ENCODE measurements at regions not wholly inside any gene's neighbourhood (a gene's known extent, or its start where the extent isn't known, plus 50 kb on each side); places are given as distances from the start of the nearest gene placed in this dataset.
A peak's percentile ranks its signal among the peaks of the same experiment; 100 is the strongest.

DNA sequence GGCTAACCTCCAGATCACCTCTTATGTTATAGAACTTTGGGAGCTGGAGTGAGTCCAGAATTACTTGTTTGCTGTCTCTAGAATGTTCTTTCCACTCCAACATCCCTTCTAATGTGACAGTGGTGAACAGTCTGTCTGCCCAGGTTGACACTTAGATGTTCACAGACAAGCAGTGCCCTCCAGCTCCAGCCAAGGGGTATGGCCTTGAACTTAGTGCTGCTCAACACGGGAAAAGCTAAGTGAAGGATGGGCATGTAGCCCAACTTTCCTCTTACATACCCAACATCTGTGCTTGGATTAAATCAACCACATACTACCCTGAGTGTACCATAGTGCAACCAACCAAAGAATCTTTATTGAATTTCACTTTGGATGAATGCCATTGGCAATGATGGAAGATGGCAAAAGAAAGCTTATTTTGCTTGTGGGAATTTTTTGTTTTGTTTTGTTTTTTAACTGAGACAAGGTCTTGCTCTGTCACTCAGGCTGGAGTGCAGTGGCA is 201.2 kb downstream of the NXNL2 start:
- no peak for DNase-seq (ENCODE audit: extremely low read depth, low read depth)
- TF ChIP-seq, protein P1, sequence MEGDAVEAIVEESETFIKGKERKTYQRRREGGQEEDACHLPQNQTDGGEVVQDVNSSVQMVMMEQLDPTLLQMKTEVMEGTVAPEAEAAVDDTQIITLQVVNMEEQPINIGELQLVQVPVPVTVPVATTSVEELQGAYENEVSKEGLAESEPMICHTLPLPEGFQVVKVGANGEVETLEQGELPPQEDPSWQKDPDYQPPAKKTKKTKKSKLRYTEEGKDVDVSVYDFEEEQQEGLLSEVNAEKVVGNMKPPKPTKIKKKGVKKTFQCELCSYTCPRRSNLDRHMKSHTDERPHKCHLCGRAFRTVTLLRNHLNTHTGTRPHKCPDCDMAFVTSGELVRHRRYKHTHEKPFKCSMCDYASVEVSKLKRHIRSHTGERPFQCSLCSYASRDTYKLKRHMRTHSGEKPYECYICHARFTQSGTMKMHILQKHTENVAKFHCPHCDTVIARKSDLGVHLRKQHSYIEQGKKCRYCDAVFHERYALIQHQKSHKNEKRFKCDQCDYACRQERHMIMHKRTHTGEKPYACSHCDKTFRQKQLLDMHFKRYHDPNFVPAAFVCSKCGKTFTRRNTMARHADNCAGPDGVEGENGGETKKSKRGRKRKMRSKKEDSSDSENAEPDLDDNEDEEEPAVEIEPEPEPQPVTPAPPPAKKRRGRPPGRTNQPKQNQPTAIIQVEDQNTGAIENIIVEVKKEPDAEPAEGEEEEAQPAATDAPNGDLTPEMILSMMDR (IDR thresholded peaks at IDR 0.05; ENCODE audit: low read depth, low read length) = no peak

DNA sequence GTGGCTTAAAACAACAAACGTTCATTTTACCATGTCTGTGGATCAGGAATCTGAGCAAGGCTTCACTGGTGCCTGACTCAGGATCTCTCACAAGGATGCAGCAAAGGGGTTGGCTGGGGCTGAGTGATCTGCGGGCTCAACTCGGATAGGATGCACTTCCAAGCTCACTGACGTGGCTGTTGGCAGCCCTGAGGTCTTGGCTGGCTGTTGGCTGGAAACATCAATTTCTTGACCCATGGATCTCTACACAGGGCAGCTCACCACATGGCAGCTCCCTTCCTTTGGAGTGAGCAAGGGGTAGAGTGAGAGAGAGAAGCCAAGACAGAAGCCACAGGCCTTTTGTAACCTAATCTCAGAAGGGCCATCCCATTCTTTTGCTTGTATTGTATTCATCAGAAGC is 202.1 kb downstream of the NXNL2 start:
- TF ChIP-seq, protein P1 (IDR thresholded peaks at IDR 0.05; ENCODE audit: low read depth, low read length) = no peak
- DNase-seq (ENCODE audit: extremely low read depth, low read depth) = peak; percentile 19

DNA sequence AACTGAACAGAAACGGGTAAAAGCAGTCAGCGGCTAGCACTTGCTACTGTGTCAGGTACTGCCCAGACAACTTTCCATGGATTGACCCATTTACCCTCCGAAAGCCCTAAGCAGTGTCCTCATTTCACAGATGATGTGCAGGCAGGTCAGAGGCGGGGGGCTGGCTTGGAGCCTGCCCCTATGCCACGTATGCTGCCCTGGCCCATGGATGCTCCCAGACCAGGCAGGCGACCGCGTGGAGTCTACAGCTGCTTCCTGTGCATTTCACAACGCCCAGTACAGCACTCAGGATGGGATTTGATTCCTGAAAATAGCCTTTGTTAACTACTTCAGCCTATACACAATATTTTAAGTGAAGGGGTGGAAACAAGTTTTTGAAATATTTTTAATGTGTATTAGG is 202.9 kb downstream of the NXNL2 start:
- no peak for DNase-seq (ENCODE audit: extremely low read depth, low read depth)
- TF ChIP-seq, protein P1 (IDR thresholded peaks at IDR 0.05; ENCODE audit: low read depth, low read length) = no peak

DNA sequence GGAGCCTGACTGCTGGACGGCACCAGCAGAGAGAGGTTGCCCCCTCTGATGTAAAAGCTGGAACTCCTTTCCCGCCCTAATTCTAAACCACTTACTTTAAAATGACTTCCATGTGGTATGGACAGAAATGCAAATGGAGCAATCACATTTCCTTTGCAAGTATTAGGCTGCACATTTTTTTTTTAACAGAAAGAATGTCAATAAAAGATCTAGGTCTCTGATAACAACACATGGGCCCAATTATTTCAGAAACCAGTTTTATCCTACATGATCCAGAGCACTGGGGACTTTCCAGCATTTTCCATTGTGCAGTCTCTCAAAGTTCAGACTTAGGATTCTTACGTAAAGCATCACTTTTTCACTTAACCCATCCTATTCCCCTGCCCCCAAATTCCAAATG is 203.7 kb downstream of the NXNL2 start:
- DNase-seq (ENCODE audit: extremely low read depth, low read depth) = peak; percentile 87
- TF ChIP-seq, protein P1 (IDR thresholded peaks at IDR 0.05; ENCODE audit: low read depth, low read length) = no peak; the same call in 1 of the 2 replicates

DNA sequence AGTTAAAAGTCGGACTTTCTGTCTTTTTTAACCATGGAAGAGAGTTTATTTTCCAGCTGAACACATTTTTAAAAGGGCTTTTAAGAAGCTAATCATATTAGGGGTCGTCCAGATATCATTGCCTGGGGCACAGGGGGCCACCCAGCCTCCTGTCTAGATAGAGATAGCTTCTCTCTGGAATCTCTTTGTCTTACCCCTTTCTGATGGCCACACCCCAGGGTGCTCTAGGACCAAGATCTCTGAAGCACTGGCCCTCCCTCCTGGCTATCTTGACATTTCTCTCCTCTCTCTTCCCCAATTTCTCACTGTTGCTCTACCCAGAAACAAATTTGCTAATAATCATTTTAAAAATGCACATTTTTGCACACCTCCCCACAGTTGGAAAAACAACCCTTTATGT is 204.4 kb downstream of the NXNL2 start:
- TF ChIP-seq, protein P1 (IDR thresholded peaks at IDR 0.05; ENCODE audit: low read depth, low read length) = no peak
- DNase-seq (ENCODE audit: extremely low read depth, low read depth) = no peak

DNA sequence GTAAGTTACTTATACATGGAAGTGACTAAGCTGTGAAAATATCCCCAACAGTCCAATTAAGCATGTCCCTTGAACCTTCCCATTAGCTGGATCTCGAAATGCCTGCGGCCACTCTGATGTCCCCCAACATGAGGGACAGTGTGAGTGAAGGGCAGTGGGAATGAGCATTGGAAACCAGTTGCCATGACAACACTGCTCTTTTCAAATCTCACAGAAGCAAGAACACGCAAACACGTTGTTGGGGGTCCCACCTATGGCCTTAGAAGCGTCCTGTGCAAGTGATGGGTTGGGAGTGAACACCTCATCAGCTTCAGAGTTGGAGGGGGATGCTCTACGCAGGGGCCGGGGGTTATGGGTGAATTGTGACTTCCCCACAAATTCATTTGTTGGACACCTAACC is 205.9 kb downstream of the NXNL2 start:
- DNase-seq (ENCODE audit: extremely low read depth, low read depth) = no peak
- TF ChIP-seq, protein P1 (IDR thresholded peaks at IDR 0.05; ENCODE audit: low read depth, low read length) = no peak

DNA sequence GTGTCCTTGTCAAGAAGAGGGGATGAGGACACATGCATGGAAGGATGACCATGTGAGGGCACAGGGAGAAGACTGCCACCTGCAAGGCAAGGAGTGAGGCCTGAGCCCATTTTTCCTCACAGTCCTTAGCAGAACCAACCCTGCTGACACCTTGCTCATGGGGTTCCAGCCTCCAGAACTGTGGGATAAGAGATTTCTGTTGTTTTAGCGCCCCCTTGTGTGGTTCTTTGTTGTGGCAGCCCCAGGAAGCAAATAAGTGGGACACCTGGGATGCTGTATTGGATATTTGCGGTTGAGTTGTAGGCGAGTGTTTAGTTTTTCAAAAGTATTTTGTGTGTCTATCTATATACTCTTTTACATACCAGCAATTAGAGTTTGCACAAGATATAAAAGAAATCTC is 206.4 kb downstream of the NXNL2 start:
- no peak for DNase-seq (ENCODE audit: extremely low read depth, low read depth)
- TF ChIP-seq, protein P1 (IDR thresholded peaks at IDR 0.05; ENCODE audit: low read depth, low read length) = peak; percentile 22
